ENCODE measurements at regions not wholly inside any gene's neighbourhood (a gene's known extent, or its start where the extent isn't known, plus 50 kb on each side); places are given as distances from the start of the nearest gene placed in this dataset.

DNA sequence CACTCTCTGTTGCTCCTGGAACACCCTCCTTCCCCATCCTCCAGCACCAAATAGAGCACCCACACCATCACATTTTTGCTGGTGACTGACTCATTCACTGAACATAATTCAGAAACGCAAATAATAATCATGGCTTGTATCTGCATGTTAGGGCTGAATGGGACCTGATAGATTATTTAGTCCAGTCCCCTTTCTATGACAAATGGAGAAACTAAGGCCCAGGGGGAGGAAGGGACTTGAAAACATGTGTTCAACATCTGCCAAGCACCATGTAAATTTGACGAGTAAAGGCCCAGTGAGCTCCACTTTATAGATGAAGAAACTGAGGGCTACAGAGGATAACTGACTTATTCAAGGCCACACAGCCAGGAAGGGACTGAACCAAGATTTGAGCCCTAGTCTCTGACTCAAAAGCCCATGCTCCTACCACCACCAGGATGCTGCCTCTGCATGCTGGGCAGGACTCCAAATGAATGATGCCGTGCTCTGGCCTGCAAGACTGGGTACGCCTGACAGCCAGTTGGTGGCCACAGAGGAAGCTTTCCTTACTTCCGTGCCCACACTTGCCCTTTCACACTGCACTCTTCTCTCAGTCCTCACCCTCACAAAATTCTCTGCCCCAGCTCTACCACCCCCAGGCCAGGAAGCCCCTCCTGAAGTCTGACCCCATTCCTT lies 133.3 kb upstream of the PJA1 start:
- ChIA-PET RAD21 (ENCODE audit: unreplicated experiment) (no interaction called here), CTCF (interaction anchor here (0.7 kb wide), 1 partner anchor 76 kb away, joined by 3 read pairs; no protein-coding TSS in a partner anchor), POLR2A (no interaction called here), SMC1A (ENCODE audit: uncharacterized antibody, unreplicated experiment) (no interaction called here)
- DNase-seq (ENCODE audit: low read depth, low spot score) = no peak
- Histone ChIP-seq H3K27ac (ENCODE audit: control insufficient read depth, insufficient read depth) (no peak overlapping the region), H4K20me1 (ENCODE audit: control insufficient read depth, insufficient read depth) (no peaks in the 10 kb centered on the region), H3K9me3 (replicated peaks; ENCODE audit: control insufficient read depth, insufficient read depth, low read length) (no peaks in the 10 kb centered on the region), H3K4me1 (ENCODE audit: control insufficient read depth, insufficient read depth, low read length) (no peaks in the 10 kb centered on the region), H3K4me3 (no peak overlapping the region), H3K27me3 (replicated peaks in 1 of 2; ENCODE audit: control insufficient read depth in 2 of 2, insufficient read depth in 2 of 2, low read length in 1 of 2) (no peaks in the 10 kb centered on the region; a peak in 1 of 4 replicates), H3K79me2 (ENCODE audit: control insufficient read depth, insufficient read depth, low read length) (no peaks in the 10 kb centered on the region), H3K9ac (ENCODE audit: control insufficient read depth, insufficient read depth, low read length) (no peak overlapping the region), H3K36me3 (ENCODE audit: control insufficient read depth in 2 of 2, insufficient read depth in 2 of 2, low read length in 1 of 2) (no peaks in the 10 kb centered on the region), H3K4me2 (ENCODE audit: control insufficient read depth, insufficient read depth) (no peak overlapping the region), H2AFZ (ENCODE audit: control insufficient read depth, low read depth, low read length) (no peak overlapping the region)
- intact Hi-C loops (cut with micrococcal nuclease; ENCODE audit: unreplicated experiment) (no loop called here), in situ Hi-C loops (cut with MboI) (loop anchor here (25.0 kb wide), 1 partner anchor 1111 kb away; no protein-coding TSS in a partner anchor)
- WGBS (ENCODE audit: insufficient coverage, insufficient replicate concordance, low lambda C conversion rate, missing lambda C conversion rate) = 78% methylated on average over 5 of the region's 5 CpGs
- no TSS peak for BruUV-seq (replicated peaks)
- ATAC-seq = no peak
- TF ChIP-seq MYB (IDR thresholded peaks at IDR 0.05; ENCODE audit: borderline replicate concordance, low read depth, low read length) (no peak), CEBPB (IDR thresholded peaks at IDR 0.05; ENCODE audit: borderline replicate concordance in 1 of 2, low read depth in 2 of 2, low read length in 2 of 2) (no peak), CHD2 (IDR thresholded peaks at IDR 0.05; ENCODE audit: borderline replicate concordance, low read depth, low read length) (no peak), NR2C2 (IDR thresholded peaks at IDR 0.05; ENCODE audit: borderline replicate concordance, control insufficient read depth, insufficient read length, low read depth) (no peak), JUNB (IDR thresholded peaks at IDR 0.05) (no peak), TCF7 (IDR thresholded peaks at IDR 0.05; ENCODE audit: borderline replicate concordance) (no peak), NFXL1 (IDR thresholded peaks at IDR 0.05; ENCODE audit: borderline replicate concordance) (no peak), KDM1A (IDR thresholded peaks at IDR 0.05; ENCODE audit: borderline replicate concordance) (no peak), BMI1 (IDR thresholded peaks at IDR 0.05; ENCODE audit: borderline replicate concordance) (no peak), RAD21 (IDR thresholded peaks at IDR 0.05; ENCODE audit: insufficient read depth, low read depth, low read length) (no peak), ZNF622 (IDR thresholded peaks at IDR 0.05) (no peak), MEF2B (IDR thresholded peaks at IDR 0.05; ENCODE audit: partially characterized antibody, poor library complexity, severe bottlenecking) (no peak), CHD4 (IDR thresholded peaks at IDR 0.05) (no peak), PAX5 (IDR thresholded peaks at IDR 0.05; ENCODE audit: borderline replicate concordance, low read depth, low read length) (no peak), MTA2 (IDR thresholded peaks at IDR 0.05; ENCODE audit: low read depth) (no peak)
- TF ChIP-seq, protein P1, sequence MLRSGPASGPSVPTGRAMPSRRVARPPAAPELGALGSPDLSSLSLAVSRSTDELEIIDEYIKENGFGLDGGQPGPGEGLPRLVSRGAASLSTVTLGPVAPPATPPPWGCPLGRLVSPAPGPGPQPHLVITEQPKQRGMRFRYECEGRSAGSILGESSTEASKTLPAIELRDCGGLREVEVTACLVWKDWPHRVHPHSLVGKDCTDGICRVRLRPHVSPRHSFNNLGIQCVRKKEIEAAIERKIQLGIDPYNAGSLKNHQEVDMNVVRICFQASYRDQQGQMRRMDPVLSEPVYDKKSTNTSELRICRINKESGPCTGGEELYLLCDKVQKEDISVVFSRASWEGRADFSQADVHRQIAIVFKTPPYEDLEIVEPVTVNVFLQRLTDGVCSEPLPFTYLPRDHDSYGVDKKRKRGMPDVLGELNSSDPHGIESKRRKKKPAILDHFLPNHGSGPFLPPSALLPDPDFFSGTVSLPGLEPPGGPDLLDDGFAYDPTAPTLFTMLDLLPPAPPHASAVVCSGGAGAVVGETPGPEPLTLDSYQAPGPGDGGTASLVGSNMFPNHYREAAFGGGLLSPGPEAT (IDR thresholded peaks at IDR 0.05; ENCODE audit: low read depth) = no peak
- TF ChIP-seq, protein P2, sequence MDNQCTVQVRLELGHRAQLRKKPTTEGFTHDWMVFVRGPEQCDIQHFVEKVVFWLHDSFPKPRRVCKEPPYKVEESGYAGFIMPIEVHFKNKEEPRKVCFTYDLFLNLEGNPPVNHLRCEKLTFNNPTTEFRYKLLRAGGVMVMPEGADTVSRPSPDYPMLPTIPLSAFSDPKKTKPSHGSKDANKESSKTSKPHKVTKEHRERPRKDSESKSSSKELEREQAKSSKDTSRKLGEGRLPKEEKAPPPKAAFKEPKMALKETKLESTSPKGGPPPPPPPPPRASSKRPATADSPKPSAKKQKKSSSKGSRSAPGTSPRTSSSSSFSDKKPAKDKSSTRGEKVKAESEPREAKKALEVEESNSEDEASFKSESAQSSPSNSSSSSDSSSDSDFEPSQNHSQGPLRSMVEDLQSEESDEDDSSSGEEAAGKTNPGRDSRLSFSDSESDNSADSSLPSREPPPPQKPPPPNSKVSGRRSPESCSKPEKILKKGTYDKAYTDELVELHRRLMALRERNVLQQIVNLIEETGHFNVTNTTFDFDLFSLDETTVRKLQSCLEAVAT (IDR thresholded peaks at IDR 0.05) = no peak
- TF ChIP-seq, protein P3, sequence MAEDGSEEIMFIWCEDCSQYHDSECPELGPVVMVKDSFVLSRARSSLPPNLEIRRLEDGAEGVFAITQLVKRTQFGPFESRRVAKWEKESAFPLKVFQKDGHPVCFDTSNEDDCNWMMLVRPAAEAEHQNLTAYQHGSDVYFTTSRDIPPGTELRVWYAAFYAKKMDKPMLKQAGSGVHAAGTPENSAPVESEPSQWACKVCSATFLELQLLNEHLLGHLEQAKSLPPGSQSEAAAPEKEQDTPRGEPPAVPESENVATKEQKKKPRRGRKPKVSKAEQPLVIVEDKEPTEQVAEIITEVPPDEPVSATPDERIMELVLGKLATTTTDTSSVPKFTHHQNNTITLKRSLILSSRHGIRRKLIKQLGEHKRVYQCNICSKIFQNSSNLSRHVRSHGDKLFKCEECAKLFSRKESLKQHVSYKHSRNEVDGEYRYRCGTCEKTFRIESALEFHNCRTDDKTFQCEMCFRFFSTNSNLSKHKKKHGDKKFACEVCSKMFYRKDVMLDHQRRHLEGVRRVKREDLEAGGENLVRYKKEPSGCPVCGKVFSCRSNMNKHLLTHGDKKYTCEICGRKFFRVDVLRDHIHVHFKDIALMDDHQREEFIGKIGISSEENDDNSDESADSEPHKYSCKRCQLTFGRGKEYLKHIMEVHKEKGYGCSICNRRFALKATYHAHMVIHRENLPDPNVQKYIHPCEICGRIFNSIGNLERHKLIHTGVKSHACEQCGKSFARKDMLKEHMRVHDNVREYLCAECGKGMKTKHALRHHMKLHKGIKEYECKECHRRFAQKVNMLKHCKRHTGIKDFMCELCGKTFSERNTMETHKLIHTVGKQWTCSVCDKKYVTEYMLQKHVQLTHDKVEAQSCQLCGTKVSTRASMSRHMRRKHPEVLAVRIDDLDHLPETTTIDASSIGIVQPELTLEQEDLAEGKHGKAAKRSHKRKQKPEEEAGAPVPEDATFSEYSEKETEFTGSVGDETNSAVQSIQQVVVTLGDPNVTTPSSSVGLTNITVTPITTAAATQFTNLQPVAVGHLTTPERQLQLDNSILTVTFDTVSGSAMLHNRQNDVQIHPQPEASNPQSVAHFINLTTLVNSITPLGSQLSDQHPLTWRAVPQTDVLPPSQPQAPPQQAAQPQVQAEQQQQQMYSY (CRISPR knock-in tag; IDR thresholded peaks at IDR 0.05) = no peak
- FAIRE-seq = no peak
